Esophagus muscularis mucosa (tissue), 4 donors: ENCODE measurements at regions not wholly inside any gene's neighbourhood (a gene's known extent, or its start where the extent isn't known, plus 50 kb on each side); places are given as distances from the start of the nearest gene placed in this dataset.

Experiments used
- CTCF ChIP-seq, 3 experiments: fragments of 200-600 bp in 2 of 3; fragments of 450-650 bp in 1 of 3; sonication (generic) in 2 of 3; IDR thresholded peaks; one replicate each; pipeline ENCODE4 v1.5.1; 2017 to 2019; ENCODE audit warnings: antibody characterized with exemption in 3 of 3, mild to moderate bottlenecking in 2 of 3, moderate library complexity in 1 of 3
- EP300 ChIP-seq: sonication (generic); formaldehyde crosslinking; IDR thresholded peaks from one replicate; pipeline ENCODE4 v1.6.1; 2017; ENCODE audit warnings: antibody characterized with exemption
- POLR2AphosphoS5 ChIP-seq, 2 donors: sonication (generic); formaldehyde crosslinking; IDR thresholded peaks; one replicate each; pipeline ENCODE4 v1.6.1; 2017; ENCODE audit warnings: antibody characterized with exemption in 2 of 2

GRCh38 chr1:8135250-8135649 lies 109.1 kb upstream of the ERRFI1 start:
- TF ChIP-seq CTCF (IDR thresholded peaks at IDR 0.05) (no peak), EP300 (no peak), POLR2AphosphoS5 (IDR thresholded peaks at IDR 0.05) (no peak)
